ENCODE measurements at regions not wholly inside any gene's neighbourhood (a gene's known extent, or its start where the extent isn't known, plus 50 kb on each side); places are given as distances from the start of the nearest gene placed in this dataset.
"Not testable (repeated sequence)": the region's sequence is repeated elsewhere in the genome, so short reads cannot be mapped to it uniquely, and the experiment has no call there.

DNA sequence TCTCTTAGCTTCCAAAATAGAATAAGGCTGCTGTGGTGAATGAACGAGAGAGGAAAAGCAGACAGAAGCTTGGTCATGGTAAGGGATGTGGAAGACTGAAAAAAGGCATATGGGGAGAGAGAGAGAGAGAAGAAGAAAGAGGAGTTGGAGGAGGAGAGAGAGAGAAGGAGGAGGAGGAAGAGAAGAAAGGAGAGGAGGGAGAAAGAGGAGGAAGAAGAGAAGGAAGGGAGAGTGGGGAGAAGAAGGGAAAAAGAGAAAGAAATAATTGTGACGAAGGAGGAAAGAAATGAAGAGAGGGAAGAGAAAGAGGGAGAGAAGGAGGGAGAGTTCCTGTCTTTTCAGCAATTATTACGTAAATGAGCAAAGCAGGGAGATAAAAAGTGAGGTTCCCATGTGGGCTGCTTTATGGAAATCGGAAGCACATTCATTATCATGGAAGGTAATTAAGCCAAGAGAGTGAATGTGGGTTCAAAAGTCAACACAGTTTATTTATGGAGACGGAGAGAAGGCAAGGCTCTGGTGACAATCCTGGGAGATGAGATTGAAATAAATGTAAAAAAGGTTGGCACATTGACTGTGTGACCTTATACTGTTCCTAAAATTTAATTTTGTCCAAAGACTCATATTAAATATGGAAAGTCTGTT lies 611.2 kb downstream of the KIF4B start:
- no peak for DNase-seq

DNA sequence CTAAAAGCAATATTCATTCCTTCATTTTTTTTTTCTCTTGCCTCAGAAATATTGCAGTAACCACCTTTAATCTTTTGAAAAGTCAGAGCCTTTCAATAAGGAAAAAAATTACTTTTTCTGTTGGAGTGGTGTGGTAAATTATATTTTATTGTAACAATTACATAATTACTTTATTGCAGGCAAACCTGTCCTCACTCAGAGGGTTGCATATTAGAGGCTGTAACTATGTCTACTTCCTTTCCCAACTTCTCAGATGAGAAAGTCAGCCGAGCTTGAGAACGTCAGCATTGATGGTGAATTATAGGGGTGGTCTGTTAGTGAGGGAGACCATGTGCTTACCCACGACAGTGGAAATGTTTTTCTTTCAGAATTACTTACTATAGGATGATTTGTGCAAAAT lies 611.8 kb downstream of the KIF4B start:
- DNase-seq = no peak

DNA sequence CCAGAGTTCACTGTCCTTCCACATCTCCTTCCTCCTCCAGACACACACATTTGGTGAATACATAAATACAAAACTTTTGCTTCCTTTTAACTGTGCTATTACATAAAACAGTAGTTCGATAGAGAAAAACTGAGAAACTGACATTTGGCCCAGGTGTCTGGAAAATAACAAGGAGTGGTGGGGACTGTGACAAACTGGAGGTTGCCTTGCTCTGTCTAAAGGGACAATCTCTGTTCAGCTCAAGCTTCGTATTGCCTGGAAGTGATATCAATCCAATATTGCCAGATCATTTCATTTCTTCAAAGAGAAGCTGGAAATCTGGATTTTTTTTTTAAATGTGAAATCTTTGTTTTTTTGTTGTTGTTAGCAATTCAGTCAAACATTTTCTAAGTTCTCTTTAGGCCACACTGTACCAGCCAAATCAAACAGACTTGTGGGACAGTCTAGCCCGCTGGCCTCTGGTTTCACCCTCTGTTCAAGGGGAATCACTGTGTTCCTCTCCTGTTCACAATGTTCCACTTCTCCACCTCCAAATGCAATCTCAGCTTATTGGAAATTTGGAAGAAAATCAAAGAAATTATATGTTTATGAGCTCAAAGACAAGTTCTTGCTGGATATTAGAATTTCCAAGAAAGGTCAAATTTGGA lies 612.5 kb downstream of the KIF4B start:
- DNase-seq = no peak

DNA sequence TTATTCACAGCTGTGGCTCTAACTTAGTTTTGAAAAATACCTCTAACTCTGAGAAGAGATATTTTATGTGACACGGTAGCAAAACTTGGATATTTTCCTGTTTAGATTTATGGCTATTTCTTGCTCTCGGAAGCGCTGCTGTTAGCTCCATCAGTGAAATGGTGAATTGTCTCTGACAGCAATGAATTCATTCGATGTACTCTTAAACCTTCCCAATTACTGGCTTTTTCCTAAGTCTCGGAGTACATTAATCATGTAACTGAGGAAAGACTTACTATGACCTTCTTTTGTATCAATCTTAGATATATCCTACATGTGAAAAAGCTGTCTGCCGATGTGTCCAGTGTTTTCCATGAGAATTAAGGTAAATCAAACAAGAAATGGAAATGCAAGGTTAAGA lies 613.0 kb downstream of the KIF4B start:
- no peak for DNase-seq

DNA sequence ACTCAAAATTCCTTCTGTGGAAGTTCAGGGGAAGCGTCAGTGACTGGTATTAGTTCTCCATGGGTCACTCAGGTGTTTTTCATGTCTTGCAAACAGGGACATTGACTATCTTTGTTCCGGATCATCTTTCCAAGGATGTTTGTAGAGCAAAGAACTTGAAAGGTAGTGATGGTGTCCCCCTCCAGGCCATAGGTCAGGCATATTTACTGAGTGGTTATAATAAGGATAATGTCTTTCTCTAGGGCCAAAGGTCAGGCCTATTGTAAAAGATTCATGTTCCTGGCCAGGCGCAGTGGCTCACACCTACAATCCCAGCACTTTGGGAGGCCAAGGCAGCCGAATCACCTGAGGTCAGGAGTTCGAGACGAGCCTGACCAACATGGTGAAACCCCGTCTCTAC lies 614.8 kb downstream of the KIF4B start:
- no peak for DNase-seq

DNA sequence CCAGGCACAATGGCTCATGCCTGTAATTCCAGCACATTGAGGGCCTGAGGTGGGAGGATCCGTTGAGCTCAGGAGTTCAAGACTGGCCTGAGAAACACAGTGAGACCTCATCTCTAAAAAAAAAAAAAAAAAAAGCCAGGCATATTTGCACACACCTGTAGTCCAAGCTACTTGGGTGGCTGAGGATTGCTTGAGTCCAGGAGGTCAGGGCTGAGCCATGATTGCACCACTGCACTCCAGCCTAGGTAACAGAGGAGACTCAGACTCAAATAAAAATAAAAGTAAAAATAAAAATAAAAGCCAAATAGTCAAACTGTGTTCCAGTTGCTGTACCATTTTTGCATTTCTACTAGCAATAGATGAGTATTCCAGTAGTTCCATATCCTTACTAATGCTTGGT lies 616.0 kb downstream of the KIF4B start:
- no peak for DNase-seq

DNA sequence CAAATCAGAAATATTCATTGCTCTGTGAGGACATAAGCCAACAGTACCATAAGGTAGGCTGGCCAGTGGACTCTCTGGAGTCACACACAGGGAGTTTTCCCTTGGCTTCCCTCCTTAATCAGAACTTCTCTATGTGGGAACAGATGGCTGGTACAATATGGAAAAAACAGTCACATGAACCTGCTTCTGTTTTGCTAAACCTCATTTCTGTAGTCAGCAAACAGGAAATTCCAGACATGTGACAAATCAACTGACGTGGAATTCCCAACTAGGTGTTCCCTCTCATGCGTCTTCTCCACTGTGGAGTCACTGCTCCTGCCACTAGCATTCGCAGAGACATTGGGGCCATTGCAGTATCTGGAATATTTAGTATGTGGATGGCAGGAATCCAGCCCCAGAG lies 617.6 kb downstream of the KIF4B start:
- DNase-seq = no peak

DNA sequence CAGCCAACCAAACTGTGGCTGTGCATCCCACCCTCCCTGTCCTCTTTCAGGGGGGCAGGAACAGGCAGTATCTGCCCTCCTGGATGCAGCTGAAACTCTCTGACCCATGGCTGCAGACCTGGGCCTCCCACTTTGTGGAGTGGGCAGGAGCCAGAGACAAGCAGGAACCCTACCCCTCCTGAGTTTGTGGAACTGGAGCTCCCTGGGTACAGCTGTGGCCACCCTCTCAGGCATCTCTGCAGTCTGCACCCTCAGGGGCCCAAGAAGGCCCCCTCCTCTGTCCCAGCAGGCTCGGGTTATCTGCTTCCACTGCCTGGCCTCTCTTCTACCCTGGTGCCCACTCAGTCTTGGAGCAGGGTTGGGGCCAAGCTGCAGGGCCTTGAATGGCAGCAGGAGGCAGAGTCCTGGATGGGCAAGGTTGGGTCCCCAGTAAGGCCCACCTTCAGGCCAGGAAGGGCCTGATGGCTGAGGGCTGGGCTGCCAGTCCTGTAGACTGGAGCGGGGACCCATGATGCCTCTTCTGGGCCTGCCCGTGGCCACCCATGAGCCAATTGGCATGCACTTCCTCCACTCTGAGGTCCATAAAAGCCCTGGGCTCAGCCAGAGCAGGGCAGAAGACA lies 619.9 kb downstream of the KIF4B start:
- DNase-seq = no peak

DNA sequence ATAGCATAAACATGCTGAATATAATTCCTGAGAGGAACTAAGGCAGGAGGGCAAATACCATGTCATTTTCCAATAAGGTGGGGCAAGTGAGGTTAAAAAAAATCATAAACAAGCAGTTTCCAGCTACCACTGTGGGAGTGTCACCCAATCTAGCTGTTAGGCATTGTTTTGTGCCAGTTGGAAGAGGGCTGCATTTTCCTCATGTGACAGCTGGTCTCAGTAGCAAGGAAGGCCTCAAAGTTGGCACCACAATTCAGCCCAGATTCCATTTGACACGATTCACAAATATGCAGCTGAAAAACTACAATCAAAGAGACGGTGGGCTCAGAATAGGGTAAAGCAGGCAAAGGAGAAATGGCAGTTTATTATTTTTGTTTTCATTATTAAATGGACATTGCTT lies 636.1 kb downstream of the KIF4B start:
- no peak for DNase-seq

DNA sequence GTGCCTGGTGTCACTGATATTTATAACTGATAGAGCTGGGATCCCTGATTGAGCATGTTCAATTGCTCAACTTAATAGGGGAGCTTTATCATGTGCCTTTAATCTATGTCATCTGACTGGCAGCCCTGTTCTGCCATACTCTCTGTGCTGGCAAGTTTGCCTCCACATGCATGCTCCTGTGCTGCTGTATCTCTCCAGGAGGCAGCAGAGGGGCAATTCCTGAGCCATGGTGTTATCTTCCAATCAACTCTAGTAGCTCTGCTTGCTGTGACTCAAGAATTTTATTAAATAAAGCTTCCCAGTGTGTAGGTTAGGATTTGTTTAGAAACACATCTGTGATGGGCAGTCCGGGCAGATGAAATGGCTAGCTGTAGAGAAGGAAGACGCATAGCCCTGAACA lies 642.0 kb downstream of the KIF4B start:
- no peak for DNase-seq

DNA sequence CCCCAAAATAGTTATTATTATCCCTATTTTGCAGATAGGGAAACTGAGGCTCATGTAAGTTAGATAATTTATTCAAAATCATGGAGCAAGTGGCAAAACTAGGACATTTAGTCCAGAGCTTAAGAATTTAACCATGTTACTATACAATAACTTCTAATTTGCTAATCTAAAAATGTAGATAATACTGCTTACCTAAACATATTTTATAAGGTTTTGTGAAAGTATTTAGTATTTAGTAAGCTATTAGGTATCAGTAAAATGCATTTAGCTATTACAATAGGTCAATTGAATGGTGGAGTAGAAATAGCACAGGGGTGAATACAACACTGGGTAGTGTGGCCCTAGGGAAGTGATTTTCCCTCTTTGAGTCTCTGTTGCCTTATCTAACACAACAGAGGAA lies 648.3 kb downstream of the KIF4B start:
- DNase-seq = no peak

DNA sequence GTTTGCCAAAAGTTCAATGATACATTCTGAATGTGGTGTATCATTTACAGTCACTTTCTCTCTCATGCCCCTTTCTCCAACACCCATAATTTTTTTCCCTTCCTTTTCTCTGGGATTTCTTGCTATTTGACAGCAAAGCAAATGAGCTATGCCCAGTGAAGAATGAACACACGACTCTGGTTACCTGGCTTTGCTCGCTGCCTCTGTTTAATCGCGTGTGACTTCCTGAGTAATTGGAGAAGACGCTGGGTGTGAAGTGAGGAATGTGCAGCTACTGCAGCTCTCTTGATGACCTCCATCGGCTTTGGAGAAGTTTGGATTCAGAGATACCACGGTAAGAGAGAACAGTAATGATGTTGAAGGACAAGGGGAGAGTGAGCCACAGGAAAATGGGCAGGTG lies 651.8 kb downstream of the KIF4B start:
- DNase-seq = no peak

DNA sequence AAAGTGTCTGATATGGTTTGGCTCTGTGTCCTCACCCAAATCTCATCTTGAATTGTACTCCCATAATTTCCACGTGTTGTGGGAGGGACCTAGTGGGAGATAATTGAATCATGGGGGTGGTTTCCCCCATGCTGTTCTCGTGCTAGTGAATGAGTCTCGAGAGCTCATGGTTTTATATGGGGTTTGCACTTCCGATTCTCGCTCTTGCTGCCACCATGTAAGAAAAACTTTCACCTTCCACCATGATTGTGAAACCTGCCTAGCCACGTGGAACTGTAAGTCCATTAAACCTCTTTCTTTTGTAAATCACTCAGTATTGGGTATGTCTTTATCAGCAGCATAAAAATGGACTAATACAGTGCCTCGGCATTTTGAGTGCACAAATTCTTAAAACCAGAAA lies 655.0 kb upstream of the SGCD start:
- not testable (repeated sequence) for DNase-seq

DNA sequence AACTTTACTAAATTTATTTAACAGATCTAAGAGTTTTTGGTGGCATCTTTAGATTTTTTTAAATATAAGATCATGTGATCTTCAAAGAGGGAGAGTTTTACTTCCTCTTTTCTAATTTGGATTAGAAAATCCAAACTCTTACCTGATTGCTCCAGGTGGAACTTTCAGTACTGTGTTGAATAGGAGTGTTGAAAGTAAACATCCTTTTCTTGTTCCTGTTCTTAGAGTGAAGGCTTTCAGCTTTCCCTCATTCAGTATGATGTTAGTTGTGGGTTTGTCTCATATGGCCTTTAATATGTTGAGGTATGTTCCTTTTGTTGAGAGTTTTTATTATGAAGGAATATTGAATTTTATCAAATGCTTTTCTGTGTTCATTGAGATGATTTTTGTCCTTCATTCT lies 650.0 kb upstream of the SGCD start:
- no peak for DNase-seq

DNA sequence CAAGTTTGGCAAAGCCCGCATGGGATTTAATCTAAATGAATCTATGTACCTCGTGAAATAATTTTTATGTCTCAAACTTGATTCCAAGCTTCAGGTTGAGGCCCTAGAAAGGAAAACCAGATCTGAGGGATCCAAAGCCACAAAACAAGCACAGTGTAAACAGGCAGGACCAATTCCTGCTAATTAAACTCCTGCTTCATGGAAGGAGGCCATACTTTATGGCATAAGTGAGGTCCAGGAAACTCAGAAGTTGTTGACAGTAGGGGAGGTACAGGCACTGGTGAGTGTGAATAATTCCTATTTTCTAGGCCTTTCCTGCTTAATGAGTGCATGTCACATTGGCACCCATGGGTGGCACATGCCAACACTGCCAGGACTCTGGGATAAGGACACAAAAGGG lies 648.6 kb upstream of the SGCD start:
- no peak for DNase-seq

DNA sequence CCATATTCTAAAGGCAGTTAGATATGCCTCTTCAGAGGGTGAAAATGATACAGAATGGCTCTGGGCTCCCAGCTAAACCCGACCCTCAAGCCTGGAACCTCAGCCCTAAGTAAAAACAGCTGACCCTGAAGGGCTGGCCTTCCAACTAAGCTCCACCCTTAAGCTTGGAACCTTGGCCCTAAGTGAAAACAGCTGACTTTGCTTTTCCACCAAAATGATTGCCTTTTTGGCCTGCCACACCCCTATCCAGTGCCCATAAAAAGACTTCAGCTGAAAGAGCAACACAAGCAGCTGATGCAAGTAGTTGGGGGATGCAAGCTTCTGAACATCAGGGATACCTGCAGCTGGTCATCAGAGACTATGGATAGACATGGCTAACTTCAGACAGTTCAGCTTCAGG lies 647.4 kb upstream of the SGCD start:
- no peak for DNase-seq

DNA sequence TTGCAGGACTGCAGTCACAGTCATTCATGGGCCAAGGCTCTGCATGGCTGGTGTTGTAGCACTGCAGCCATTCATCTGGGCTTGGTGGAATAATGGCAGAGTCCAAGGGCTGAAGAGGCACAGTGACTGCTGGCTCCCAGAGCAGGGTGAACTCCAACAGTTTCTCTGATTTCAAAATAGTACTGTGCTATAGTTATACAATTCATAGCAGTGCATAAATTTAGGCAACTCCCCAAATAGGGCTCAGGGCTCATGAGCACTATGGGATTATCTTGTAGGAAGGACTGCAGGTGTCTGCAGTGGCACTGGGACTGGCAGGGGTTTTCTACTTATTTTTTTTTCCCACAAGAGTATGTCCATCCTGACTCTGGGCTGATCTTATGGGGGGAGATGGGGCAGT lies 642.5 kb upstream of the SGCD start:
- no peak for DNase-seq

DNA sequence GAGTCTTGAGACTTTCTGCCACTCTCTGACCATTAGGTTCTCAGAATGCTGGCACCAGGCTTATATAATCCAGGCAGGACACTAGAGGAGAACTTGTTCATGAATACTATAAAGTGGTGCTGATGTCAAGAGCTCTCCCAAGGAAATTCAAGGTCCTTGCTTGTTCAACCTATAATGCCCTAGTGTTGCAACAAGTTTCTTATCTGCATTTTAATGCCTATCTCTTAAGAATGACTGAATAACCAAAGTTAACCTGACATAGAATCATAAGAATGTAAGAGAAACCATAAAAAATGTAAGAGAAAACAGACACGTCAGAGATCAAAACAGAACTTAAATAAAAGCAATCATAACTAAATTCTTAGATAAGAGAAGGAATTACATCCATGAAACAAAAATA lies 640.8 kb upstream of the SGCD start:
- no peak for DNase-seq

DNA sequence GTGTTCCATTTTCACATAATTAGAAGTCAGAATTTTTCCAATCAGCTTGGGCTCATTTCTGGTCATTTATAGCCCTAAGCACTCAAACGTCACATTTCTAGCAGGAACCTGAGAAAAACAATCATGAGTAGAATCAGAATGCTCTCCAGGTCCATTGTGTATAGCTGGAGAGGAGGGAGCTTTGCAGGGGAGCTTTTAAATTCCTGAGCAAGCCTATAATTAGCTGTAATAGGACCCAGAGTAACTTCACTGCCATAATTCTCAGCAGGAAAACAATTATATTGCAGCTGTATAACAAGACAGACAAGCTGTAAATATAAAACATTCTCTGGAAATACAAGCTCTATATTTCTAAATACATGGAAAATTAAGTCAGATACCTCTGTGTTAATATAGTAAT lies 637.6 kb upstream of the SGCD start:
- DNase-seq = no peak

DNA sequence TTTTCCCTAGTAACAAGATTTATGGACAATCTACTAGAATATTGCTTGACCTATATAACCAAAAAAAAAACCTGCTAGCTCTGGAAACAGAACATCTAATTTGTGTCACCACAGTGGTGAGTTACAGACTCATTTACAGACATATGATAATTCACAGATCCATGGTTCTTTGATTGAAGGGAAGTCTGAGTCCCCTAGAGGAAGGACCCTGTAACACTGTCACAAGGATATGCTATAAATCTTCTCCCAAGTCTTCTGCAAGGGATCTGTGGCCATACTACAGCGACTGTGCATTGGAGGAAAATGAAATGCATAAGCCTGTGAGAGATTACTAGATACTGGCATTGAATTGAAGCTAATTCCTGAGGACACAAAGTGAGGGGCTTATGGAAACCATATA lies 630.6 kb upstream of the SGCD start:
- DNase-seq = no peak

DNA sequence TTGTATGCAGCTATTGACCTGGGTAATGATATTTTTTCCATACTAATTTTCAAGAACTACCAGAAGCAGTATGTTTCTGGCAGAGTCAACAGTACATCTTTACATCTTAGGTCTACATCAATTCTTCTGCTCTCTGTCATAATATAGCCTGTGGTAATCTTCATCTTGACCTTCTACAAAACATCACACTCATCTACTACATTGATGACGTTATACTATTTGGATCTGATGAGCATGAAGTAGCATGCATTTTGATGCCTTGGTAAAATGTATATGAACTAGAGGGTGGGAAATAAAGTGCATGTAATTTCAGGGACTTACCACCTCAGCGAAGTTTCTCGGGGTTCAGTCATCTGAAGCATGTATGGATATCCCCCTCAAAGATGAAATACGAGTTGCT lies 629.7 kb upstream of the SGCD start:
- no peak for DNase-seq

DNA sequence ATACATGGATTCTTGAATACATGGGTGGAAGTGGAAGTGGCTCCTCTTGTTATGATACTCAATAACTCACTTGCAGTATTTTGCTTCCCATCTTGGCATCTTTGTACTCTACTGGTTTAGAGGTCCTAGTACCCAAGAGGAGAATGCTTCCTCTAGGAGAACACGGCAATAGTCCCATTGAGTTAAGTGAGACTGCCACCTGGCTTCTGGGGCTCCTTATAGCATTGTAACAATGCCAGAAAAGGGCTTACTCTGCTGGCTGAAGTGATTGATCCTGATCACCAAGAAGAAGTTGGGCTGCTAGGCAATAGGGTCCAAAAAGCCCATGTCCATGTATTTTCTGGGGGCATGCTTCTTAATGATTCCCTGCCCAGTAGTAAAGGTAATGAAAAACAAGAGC lies 627.6 kb upstream of the SGCD start:
- DNase-seq = no peak

DNA sequence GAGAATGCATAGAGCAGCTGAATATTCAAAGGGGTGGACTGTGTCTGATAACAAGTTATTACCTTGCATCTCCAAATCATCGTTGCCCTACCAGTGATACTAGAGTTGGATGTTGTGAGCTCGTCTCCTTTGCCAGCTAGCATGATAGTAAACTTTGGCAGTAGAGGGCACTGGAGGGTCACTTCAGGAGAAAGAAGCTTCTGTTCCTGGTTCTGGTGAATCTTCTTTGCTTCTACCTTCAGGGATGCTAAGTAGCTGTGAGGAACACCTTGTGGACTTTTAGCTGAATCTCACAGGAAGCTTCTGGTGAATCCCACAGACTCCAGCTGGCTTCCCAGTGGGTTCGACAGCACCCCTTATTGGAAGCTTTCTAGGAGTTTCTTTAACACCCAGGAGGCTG lies 626.6 kb upstream of the SGCD start:
- peak; percentile 1 to 30 for DNase-seq

DNA sequence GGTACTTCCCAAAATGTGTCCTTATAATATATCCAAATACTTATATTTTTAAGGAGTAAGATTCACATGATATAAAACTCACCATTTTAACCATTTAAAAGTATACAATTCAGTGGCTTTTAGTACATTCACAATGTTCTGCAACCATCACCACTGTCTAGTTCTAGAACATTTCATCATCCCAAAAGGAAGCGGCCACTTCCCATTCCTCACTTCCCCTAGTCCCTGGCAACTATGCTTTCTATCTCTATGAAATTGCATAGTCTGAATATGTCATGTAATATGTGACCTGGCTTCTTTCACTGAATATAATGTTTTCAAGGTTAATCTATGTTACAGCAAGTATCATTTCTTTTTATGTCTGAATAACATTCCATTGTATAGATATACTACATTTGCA lies 615.1 kb upstream of the SGCD start:
- no peak for DNase-seq

DNA sequence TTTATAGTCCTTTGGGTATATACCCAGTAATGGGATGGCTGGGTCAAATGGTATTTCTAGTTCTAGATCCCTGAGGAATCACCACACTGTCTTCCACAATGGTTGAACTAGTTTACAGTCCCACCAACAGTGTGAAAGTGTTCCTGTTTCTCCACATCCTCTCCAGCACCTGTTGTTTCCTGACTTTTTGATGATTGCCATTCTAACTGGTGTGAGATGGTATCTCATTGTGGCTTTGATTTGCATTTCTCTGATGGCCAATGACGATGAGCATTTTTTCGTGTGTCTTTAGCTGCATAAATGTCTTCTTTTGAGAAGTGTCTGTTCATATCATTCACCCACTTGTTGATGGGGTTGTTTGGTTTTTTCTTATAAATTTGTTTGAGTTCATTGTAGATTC lies 612.5 kb upstream of the SGCD start:
- not testable (repeated sequence) for DNase-seq

All from CD4-positive, alpha-beta T cell treated with Interleukin-1 beta for 1 hour (primary cell).